NCI-H2196 (cell line): ENCODE measurements at regions not wholly inside any gene's neighbourhood (a gene's known extent, or its start where the extent isn't known, plus 50 kb on each side); places are given as distances from the start of the nearest gene placed in this dataset.

Experiments
- DNase-seq: peaks from one replicate; lab custom pipeline; 2025; ENCODE audit not compliant: unreplicated experiment; lab: John Stamatoyannopoulos, UW

- DNase-seq, result no peak
These were observed 56.1 kb upstream of the PKP2 start for GRCh38 chr12:32952681-32953080.

GRCh38 chr12:32949815-32950214, 53.2 kb upstream of the PKP2 start:
- no peak for DNase-seq

GRCh38 chr12:32947206-32948067, 50.9 kb upstream of the PKP2 start:
- DNase-seq, result peak; percentile 47

- no peak for DNase-seq
These were observed 50.0 kb upstream of the PKP2 start for GRCh38 chr12:32946504-32947131.
